ENCODE measurements at regions not wholly inside any gene's neighbourhood (a gene's known extent, or its start where the extent isn't known, plus 50 kb on each side); places are given as distances from the start of the nearest gene placed in this dataset.
A peak's percentile ranks its signal among the peaks of the same experiment; 100 is the strongest.

GRCh38 chr4:74653331-74654229 is 140.7 kb downstream of the BTC start:
- no peak for DNase-seq

- no peak for DNase-seq
Observed at GRCh38 chr4:74654230-74654681, 140.1 kb downstream of the BTC start.

GRCh38 chr4:74656596-74656995 is 137.7 kb downstream of the BTC start:
- no peak for DNase-seq

- no peak for DNase-seq
Observed at GRCh38 chr4:74658116-74658515, 136.2 kb downstream of the BTC start.

GRCh38 chr4:74659576-74660411 is 134.5 kb downstream of the BTC start:
- no peak for DNase-seq

GRCh38 chr4:74660866-74661265 is 133.5 kb downstream of the BTC start:
- DNase-seq: no peak

- no peak for DNase-seq
Observed at GRCh38 chr4:74661427-74662201, 132.7 kb downstream of the BTC start.

- DNase-seq: no peak
Observed at GRCh38 chr4:74663631-74664030, 130.7 kb downstream of the BTC start.

GRCh38 chr4:74665346-74665745 is 129.0 kb downstream of the BTC start:
- DNase-seq: peak; percentile 12

GRCh38 chr4:74665876-74666275 is 128.4 kb downstream of the BTC start:
- no peak for DNase-seq

- DNase-seq: no peak
Observed at GRCh38 chr4:74667438-74667837, 126.9 kb downstream of the BTC start.

GRCh38 chr4:74667944-74668343 is 126.4 kb downstream of the BTC start:
- DNase-seq: no peak

- DNase-seq: no peak
Observed at GRCh38 chr4:74669702-74670101, 124.6 kb downstream of the BTC start.

GRCh38 chr4:74670583-74670982 is 123.7 kb downstream of the BTC start:
- no peak for DNase-seq

GRCh38 chr4:74671080-74671698 is 123.1 kb downstream of the BTC start:
- peak; percentile 67 for DNase-seq

- DNase-seq: no peak
Observed at GRCh38 chr4:74674750-74675149, 119.6 kb downstream of the BTC start.

- peak; percentile 60 for DNase-seq
Observed at GRCh38 chr4:74675673-74676279, 118.5 kb downstream of the BTC start.

GRCh38 chr4:74682567-74683359 is 111.6 kb downstream of the BTC start:
- DNase-seq: no peak

GRCh38 chr4:74692972-74693371 is 101.4 kb downstream of the BTC start:
- DNase-seq: no peak

Measured in NCI-H82 (cell line).